ENCODE measurements at regions not wholly inside any gene's neighbourhood (a gene's known extent, or its start where the extent isn't known, plus 50 kb on each side); places are given as distances from the start of the nearest gene placed in this dataset.

DNA sequence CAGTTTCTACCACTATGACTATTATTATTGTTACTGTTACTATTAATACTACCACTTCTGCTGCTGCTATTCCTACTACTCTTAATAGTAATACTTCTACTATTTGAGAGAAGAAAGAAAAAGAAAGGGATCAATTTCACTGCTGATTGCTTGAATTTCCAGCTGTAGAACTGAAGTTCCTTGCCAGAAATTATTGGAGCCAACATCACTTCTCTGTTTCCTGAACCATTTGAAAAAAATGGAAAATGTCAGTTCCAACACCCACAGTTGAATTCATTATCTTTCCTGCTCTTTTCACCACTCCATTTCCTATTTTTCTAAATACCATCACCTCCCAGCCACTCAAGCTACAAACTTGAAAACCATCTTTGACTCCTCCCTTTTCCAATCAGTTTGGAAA, 54.1 kb upstream of the PIK3C2G start:
- no peak for DNase-seq (ENCODE audit: low spot score)

DNA sequence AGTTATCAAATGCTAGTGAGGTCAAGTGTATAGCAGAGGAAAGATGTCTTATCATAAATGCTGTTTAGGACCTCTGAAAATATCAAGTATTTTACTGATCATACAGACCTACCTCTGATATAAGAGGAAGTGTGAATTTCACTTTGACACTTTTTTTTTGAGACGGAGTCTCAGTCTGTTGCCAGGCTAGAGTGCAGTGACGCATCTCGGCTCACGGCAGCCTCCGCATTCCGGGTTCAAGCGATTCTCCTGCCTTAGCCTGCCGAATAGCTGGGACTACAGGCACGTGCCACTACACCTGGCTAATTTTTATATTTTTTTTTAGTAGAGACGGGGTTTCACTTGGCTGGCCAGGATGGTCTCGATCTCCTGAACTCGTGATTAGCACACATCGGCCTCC, 55.1 kb upstream of the PIK3C2G start:
- WGBS (ENCODE audit: low lambda C conversion rate, missing lambda C conversion rate) = 87% methylated on average over 13 of the region's 13 CpGs
- Histone ChIP-seq H3K27ac (no peak overlapping the region), H3K9me2 (replicated peaks; ENCODE audit: insufficient read depth) (no peaks in the 10 kb centered on the region), H3K4me1 (ENCODE audit: insufficient read depth) (no peaks in the 10 kb centered on the region), H3K79me2 (no peaks in the 10 kb centered on the region), H3K27me3 (no peaks in the 10 kb centered on the region), H3K4me2 (no peak overlapping the region), H3K4me3 (no peak overlapping the region), H3K36me3 (replicated peaks; ENCODE audit: insufficient read depth, low read depth) (no peaks in the 10 kb centered on the region), H4K20me1 (ENCODE audit: insufficient read depth, poor library complexity, severe bottlenecking) (no peaks in the 10 kb centered on the region), H3K9me3 (ENCODE audit: low read depth) (no peaks in the 10 kb centered on the region), H2AFZ (no peak overlapping the region)
- TF ChIP-seq EZH2phosphoT487 (IDR thresholded peaks at IDR 0.05; ENCODE audit: low read depth, severe bottlenecking, unreplicated experiment) (no peak), EZH2 (IDR thresholded peaks at IDR 0.05; ENCODE audit: borderline replicate concordance) (no peak)
- TF ChIP-seq, protein P1, sequence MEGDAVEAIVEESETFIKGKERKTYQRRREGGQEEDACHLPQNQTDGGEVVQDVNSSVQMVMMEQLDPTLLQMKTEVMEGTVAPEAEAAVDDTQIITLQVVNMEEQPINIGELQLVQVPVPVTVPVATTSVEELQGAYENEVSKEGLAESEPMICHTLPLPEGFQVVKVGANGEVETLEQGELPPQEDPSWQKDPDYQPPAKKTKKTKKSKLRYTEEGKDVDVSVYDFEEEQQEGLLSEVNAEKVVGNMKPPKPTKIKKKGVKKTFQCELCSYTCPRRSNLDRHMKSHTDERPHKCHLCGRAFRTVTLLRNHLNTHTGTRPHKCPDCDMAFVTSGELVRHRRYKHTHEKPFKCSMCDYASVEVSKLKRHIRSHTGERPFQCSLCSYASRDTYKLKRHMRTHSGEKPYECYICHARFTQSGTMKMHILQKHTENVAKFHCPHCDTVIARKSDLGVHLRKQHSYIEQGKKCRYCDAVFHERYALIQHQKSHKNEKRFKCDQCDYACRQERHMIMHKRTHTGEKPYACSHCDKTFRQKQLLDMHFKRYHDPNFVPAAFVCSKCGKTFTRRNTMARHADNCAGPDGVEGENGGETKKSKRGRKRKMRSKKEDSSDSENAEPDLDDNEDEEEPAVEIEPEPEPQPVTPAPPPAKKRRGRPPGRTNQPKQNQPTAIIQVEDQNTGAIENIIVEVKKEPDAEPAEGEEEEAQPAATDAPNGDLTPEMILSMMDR (IDR thresholded peaks at IDR 0.05; ENCODE audit: poor library complexity) = no peak
- no peak for DNase-seq (ENCODE audit: low spot score)

More for the DNA sequence above, 54.1 kb upstream of the PIK3C2G start:
- Histone ChIP-seq H3K27me3 (no peaks in the 10 kb centered on the region), H3K4me1 (ENCODE audit: insufficient read depth) (no peaks in the 10 kb centered on the region), H2AFZ (no peak overlapping the region), H3K4me2 (no peak overlapping the region), H3K9me2 (replicated peaks; ENCODE audit: insufficient read depth) (no peaks in the 10 kb centered on the region), H3K4me3 (no peak overlapping the region), H4K20me1 (ENCODE audit: insufficient read depth, poor library complexity, severe bottlenecking) (no peaks in the 10 kb centered on the region), H3K9me3 (ENCODE audit: low read depth) (no peaks in the 10 kb centered on the region), H3K36me3 (replicated peaks; ENCODE audit: insufficient read depth, low read depth) (no peaks in the 10 kb centered on the region), H3K27ac (no peak overlapping the region), H3K79me2 (no peaks in the 10 kb centered on the region)
- no peak for TF ChIP-seq EZH2phosphoT487 (IDR thresholded peaks at IDR 0.05; ENCODE audit: low read depth, severe bottlenecking, unreplicated experiment)
- no peak for TF ChIP-seq EZH2 (IDR thresholded peaks at IDR 0.05; ENCODE audit: borderline replicate concordance)
- TF ChIP-seq, protein P1 (IDR thresholded peaks at IDR 0.05; ENCODE audit: poor library complexity) = no peak

DNA sequence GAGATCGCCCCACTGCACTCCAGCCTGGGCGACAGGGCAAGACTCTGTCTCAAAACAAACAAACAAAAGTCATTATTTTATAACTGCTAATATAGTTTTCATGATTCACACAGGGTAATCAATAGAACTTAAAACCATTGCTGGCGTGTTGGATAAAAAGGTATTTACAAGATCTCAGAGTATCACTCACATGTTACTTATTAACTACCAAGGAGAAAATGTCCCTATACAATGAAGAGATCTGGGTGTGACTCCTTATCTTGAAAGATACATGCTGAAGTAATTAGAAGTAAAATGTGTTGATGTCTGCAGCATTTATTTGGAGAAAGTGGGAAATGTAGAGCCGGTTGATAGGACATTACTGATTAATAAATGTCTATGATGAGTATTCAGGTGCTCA, 57.3 kb upstream of the PIK3C2G start:
- Histone ChIP-seq H3K4me2 (no peak overlapping the region), H3K27me3 (no peaks in the 10 kb centered on the region), H2AFZ (no peak overlapping the region), H3K9me3 (ENCODE audit: low read depth) (no peaks in the 10 kb centered on the region), H4K20me1 (ENCODE audit: insufficient read depth, poor library complexity, severe bottlenecking) (no peaks in the 10 kb centered on the region), H3K4me1 (ENCODE audit: insufficient read depth) (no peaks in the 10 kb centered on the region), H3K27ac (no peak overlapping the region), H3K4me3 (no peak overlapping the region), H3K9me2 (replicated peaks; ENCODE audit: insufficient read depth) (no peaks in the 10 kb centered on the region), H3K36me3 (replicated peaks; ENCODE audit: insufficient read depth, low read depth) (no peaks in the 10 kb centered on the region), H3K79me2 (no peaks in the 10 kb centered on the region)
- 65% methylated on average over 4 of the region's 4 CpGs for WGBS (ENCODE audit: low lambda C conversion rate, missing lambda C conversion rate)
- TF ChIP-seq EZH2phosphoT487 (IDR thresholded peaks at IDR 0.05; ENCODE audit: low read depth, severe bottlenecking, unreplicated experiment) = no peak
- no peak for TF ChIP-seq EZH2 (IDR thresholded peaks at IDR 0.05; ENCODE audit: borderline replicate concordance)
- TF ChIP-seq, protein P1 (IDR thresholded peaks at IDR 0.05; ENCODE audit: poor library complexity) = no peak
- DNase-seq (ENCODE audit: low spot score) = no peak

DNA sequence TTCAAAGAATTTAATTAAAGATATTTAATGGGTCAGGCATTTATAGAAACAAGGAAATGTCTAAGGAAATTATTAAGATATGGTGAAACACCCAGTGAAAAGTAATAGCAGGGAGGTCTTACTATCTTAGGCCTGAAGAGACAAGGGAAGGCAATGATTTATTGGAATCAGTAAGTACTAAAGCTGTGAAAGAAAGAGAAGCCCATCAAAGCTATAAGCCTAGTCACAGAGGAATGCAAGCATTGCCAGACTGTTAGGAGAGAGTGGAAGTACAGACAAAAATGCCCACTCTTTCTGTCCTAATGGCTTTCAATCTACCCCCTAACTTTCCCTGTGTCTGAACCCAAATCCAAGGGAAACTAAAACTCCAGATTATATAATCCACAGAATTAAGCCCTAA, 69.2 kb upstream of the PIK3C2G start:
- Histone ChIP-seq H4K20me1 (ENCODE audit: insufficient read depth, poor library complexity, severe bottlenecking) (no peaks in the 10 kb centered on the region), H3K9me2 (replicated peaks; ENCODE audit: insufficient read depth) (no peaks in the 10 kb centered on the region), H3K79me2 (no peaks in the 10 kb centered on the region), H3K4me3 (no peak overlapping the region), H3K4me2 (no peak overlapping the region), H2AFZ (no peak overlapping the region), H3K4me1 (ENCODE audit: insufficient read depth) (no peaks in the 10 kb centered on the region), H3K36me3 (replicated peaks; ENCODE audit: insufficient read depth, low read depth) (no peaks in the 10 kb centered on the region), H3K9me3 (ENCODE audit: low read depth) (no peaks in the 10 kb centered on the region), H3K27me3 (no peaks in the 10 kb centered on the region), H3K27ac (no peak overlapping the region)
- DNase-seq (ENCODE audit: low spot score) = no peak
- TF ChIP-seq, protein P1 (IDR thresholded peaks at IDR 0.05; ENCODE audit: poor library complexity) = no peak
- TF ChIP-seq EZH2 (IDR thresholded peaks at IDR 0.05; ENCODE audit: borderline replicate concordance) (no peak), EZH2phosphoT487 (IDR thresholded peaks at IDR 0.05; ENCODE audit: low read depth, severe bottlenecking, unreplicated experiment) (no peak)

All from hepatocyte (in vitro differentiated cells).